ENCODE measurements at regions not wholly inside any gene's neighbourhood (a gene's known extent, or its start where the extent isn't known, plus 50 kb on each side); places are given as distances from the start of the nearest gene placed in this dataset.

DNA sequence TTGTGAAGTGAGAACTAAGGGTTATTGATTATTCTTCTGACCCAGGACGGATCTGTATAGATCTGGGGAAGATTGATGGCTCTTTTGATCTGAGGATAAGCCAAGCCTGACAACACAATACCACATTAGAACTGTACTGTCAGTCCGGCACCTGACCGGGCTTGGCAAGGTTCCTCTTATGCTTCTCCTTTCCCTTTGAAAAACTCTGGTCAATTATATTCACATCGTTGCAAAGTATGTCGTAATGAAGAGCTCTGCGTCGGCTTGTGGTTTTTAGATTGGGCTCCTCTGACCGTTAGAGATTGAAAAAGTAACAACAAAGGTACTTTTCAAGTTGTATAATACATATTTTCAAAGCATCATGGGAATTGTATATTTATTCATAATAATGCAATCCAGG lies 389.8 kb downstream of the NR2F2 start (continued):
- TF ChIP-seq, protein P1, sequence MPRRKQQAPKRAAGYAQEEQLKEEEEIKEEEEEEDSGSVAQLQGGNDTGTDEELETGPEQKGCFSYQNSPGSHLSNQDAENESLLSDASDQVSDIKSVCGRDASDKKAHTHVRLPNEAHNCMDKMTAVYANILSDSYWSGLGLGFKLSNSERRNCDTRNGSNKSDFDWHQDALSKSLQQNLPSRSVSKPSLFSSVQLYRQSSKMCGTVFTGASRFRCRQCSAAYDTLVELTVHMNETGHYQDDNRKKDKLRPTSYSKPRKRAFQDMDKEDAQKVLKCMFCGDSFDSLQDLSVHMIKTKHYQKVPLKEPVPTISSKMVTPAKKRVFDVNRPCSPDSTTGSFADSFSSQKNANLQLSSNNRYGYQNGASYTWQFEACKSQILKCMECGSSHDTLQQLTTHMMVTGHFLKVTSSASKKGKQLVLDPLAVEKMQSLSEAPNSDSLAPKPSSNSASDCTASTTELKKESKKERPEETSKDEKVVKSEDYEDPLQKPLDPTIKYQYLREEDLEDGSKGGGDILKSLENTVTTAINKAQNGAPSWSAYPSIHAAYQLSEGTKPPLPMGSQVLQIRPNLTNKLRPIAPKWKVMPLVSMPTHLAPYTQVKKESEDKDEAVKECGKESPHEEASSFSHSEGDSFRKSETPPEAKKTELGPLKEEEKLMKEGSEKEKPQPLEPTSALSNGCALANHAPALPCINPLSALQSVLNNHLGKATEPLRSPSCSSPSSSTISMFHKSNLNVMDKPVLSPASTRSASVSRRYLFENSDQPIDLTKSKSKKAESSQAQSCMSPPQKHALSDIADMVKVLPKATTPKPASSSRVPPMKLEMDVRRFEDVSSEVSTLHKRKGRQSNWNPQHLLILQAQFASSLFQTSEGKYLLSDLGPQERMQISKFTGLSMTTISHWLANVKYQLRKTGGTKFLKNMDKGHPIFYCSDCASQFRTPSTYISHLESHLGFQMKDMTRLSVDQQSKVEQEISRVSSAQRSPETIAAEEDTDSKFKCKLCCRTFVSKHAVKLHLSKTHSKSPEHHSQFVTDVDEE (CRISPR knock-in tag; IDR thresholded peaks at IDR 0.05) = no peak
- TF ChIP-seq POU6F1 (CRISPR knock-in tag; IDR thresholded peaks at IDR 0.05; ENCODE audit: borderline replicate concordance, low read depth) (no peak), SNAI2 (CRISPR knock-in tag; IDR thresholded peaks at IDR 0.05) (no peak), ESRRG (CRISPR knock-in tag; IDR thresholded peaks at IDR 0.05) (no peak), BACH2 (CRISPR knock-in tag; IDR thresholded peaks at IDR 0.05; ENCODE audit: borderline replicate concordance) (no peak), CSDC2 (CRISPR knock-in tag; IDR thresholded peaks at IDR 0.05) (no peak), RARB (CRISPR knock-in tag; IDR thresholded peaks at IDR 0.05) (no peak), ARNTL (CRISPR knock-in tag; IDR thresholded peaks at IDR 0.05; ENCODE audit: borderline replicate concordance, low read depth) (no peak)

DNA sequence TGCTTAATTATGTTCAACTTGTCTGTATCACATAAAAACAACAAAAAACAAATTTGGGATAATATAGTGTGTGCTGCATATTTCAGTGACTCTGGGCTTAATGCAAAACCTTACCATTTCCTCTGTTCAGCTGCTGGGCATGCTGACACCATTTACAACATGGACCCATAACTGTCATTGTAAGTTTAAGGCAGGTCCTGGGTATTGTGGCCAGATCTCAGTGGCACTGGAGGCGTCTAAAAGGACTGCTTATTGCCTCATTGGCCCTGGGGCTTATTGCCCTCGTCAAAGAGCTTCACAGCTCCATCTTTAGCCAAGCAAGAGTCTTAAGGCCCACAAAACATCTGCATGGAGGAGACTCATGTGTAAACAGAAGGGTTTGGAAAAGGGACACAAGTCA lies 390.2 kb downstream of the NR2F2 start:
- no peak for TF ChIP-seq OSR1 (CRISPR knock-in tag; IDR thresholded peaks at IDR 0.05)
- TF ChIP-seq TCF4 (CRISPR knock-in tag; IDR thresholded peaks at IDR 0.05; ENCODE audit: borderline replicate concordance) = no peak
- TF ChIP-seq PPARA (CRISPR knock-in tag; IDR thresholded peaks at IDR 0.05; ENCODE audit: borderline replicate concordance) = no peak
- TF ChIP-seq, protein P1 (CRISPR knock-in tag; IDR thresholded peaks at IDR 0.05) = no peak
- no peak for TF ChIP-seq ARNTL (CRISPR knock-in tag; IDR thresholded peaks at IDR 0.05; ENCODE audit: borderline replicate concordance, low read depth)
- TF ChIP-seq ZFP30 (CRISPR knock-in tag; IDR thresholded peaks at IDR 0.05) = no peak
- TF ChIP-seq GLIS3 (CRISPR knock-in tag; IDR thresholded peaks at IDR 0.05) = no peak
- TF ChIP-seq BACH2 (CRISPR knock-in tag; IDR thresholded peaks at IDR 0.05; ENCODE audit: borderline replicate concordance) = no peak
- no peak for TF ChIP-seq ZFP3 (CRISPR knock-in tag; IDR thresholded peaks at IDR 0.05)
- TF ChIP-seq ZC3H10 (CRISPR knock-in tag; IDR thresholded peaks at IDR 0.05) = no peak
- no peak for TF ChIP-seq ZNF70 (CRISPR knock-in tag; IDR thresholded peaks at IDR 0.05)
- TF ChIP-seq TOX (CRISPR knock-in tag; IDR thresholded peaks at IDR 0.05; ENCODE audit: borderline replicate concordance) = no peak
- no peak for TF ChIP-seq RARB (CRISPR knock-in tag; IDR thresholded peaks at IDR 0.05)
- no peak for TF ChIP-seq ESRRG (CRISPR knock-in tag; IDR thresholded peaks at IDR 0.05)
- TF ChIP-seq ZNF8 (CRISPR knock-in tag; IDR thresholded peaks at IDR 0.05) = no peak
- no peak for TF ChIP-seq CREB5 (CRISPR knock-in tag; IDR thresholded peaks at IDR 0.05; ENCODE audit: low read depth)
- TF ChIP-seq CSRNP3 (CRISPR knock-in tag; IDR thresholded peaks at IDR 0.05) = no peak
- TF ChIP-seq PATZ1 (CRISPR knock-in tag; IDR thresholded peaks at IDR 0.05; ENCODE audit: borderline replicate concordance) = no peak
- TF ChIP-seq CSDC2 (CRISPR knock-in tag; IDR thresholded peaks at IDR 0.05) = no peak
- ATAC-seq = no peak

Data from SK-N-SH treated with all-trans-retinoic acid at 6 μM for 48 hours (cell line).